ENCODE measurements at regions not wholly inside any gene's neighbourhood (a gene's known extent, or its start where the extent isn't known, plus 50 kb on each side); places are given as distances from the start of the nearest gene placed in this dataset.

GRCh38 chr10:121288864-121289661 is 309.2 kb downstream of the FGFR2 start:
- H3K27ac Mint-ChIP-seq = no peak overlapping the region
- no peaks in the 10 kb centered on the region for H3K4me1 Mint-ChIP-seq
- intact Hi-C loops (cut with micrococcal nuclease) = no loop called here
- no peaks in the 10 kb centered on the region for H3K36me3 Mint-ChIP-seq (ENCODE audit: low read depth)
- H3K9me3 Mint-ChIP-seq = no peaks in the 10 kb centered on the region
- no peak for DNase-seq
- H3K27me3 Mint-ChIP-seq = no peaks in the 10 kb centered on the region
- no peak overlapping the region for H3K4me3 Mint-ChIP-seq

GRCh38 chr10:121289800-121290199 is 308.4 kb downstream of the FGFR2 start:
- Mint-ChIP-seq H3K27ac (no peak overlapping the region), H3K4me1 (no peaks in the 10 kb centered on the region), H3K27me3 (no peaks in the 10 kb centered on the region), H3K4me3 (no peak overlapping the region), H3K9me3 (no peaks in the 10 kb centered on the region), H3K36me3 (ENCODE audit: low read depth) (no peaks in the 10 kb centered on the region)
- DNase-seq = no peak
- intact Hi-C loops (cut with micrococcal nuclease) = no loop called here

- Mint-ChIP-seq H3K36me3 (ENCODE audit: low read depth) (no peaks in the 10 kb centered on the region), H3K27ac (no peak overlapping the region), H3K9me3 (no peaks in the 10 kb centered on the region), H3K4me1 (no peaks in the 10 kb centered on the region), H3K27me3 (no peaks in the 10 kb centered on the region), H3K4me3 (no peak overlapping the region)
- intact Hi-C loops (cut with micrococcal nuclease) = no loop called here
- no peak for DNase-seq
Observed at GRCh38 chr10:121290674-121291073, 307.6 kb downstream of the FGFR2 start.

GRCh38 chr10:121291376-121291775 is 306.9 kb downstream of the FGFR2 start:
- Mint-ChIP-seq H3K4me1 (no peaks in the 10 kb centered on the region), H3K27me3 (no peaks in the 10 kb centered on the region), H3K9me3 (no peaks in the 10 kb centered on the region), H3K4me3 (no peak overlapping the region), H3K27ac (no peak overlapping the region), H3K36me3 (ENCODE audit: low read depth) (no peaks in the 10 kb centered on the region)
- intact Hi-C loops (cut with micrococcal nuclease) = no loop called here
- DNase-seq = no peak

- Mint-ChIP-seq H3K36me3 (ENCODE audit: low read depth) (no peaks in the 10 kb centered on the region), H3K9me3 (no peaks in the 10 kb centered on the region), H3K4me1 (no peaks in the 10 kb centered on the region), H3K4me3 (no peak overlapping the region), H3K27ac (no peak overlapping the region), H3K27me3 (no peaks in the 10 kb centered on the region)
- intact Hi-C loops (cut with micrococcal nuclease) = no loop called here
- DNase-seq = no peak
Observed at GRCh38 chr10:121291823-121292222, 306.4 kb downstream of the FGFR2 start.

- no peaks in the 10 kb centered on the region for H3K9me3 Mint-ChIP-seq
- no peak overlapping the region for H3K4me3 Mint-ChIP-seq
- intact Hi-C loops (cut with micrococcal nuclease) = no loop called here
- no peak overlapping the region for H3K27ac Mint-ChIP-seq
- H3K27me3 Mint-ChIP-seq = no peaks in the 10 kb centered on the region
- no peaks in the 10 kb centered on the region for H3K4me1 Mint-ChIP-seq
- DNase-seq = no peak
- no peaks in the 10 kb centered on the region for H3K36me3 Mint-ChIP-seq (ENCODE audit: low read depth)
Observed at GRCh38 chr10:121292321-121292720, 305.9 kb downstream of the FGFR2 start.

- DNase-seq = no peak
- Mint-ChIP-seq H3K36me3 (ENCODE audit: low read depth) (no peaks in the 10 kb centered on the region), H3K4me1 (no peaks in the 10 kb centered on the region), H3K27me3 (no peaks in the 10 kb centered on the region), H3K27ac (no peak overlapping the region), H3K9me3 (no peaks in the 10 kb centered on the region), H3K4me3 (no peak overlapping the region)
- intact Hi-C loops (cut with micrococcal nuclease) = no loop called here
Observed at GRCh38 chr10:121293110-121293509, 305.1 kb downstream of the FGFR2 start.

- no peak overlapping the region for H3K4me3 Mint-ChIP-seq
- no peaks in the 10 kb centered on the region for H3K9me3 Mint-ChIP-seq
- H3K4me1 Mint-ChIP-seq = no peaks in the 10 kb centered on the region
- no peaks in the 10 kb centered on the region for H3K27me3 Mint-ChIP-seq
- no peak overlapping the region for H3K27ac Mint-ChIP-seq
- no peaks in the 10 kb centered on the region for H3K36me3 Mint-ChIP-seq (ENCODE audit: low read depth)
- intact Hi-C loops (cut with micrococcal nuclease) = no loop called here
- no peak for DNase-seq
Observed at GRCh38 chr10:121294630-121295029, 303.6 kb downstream of the FGFR2 start.

- Mint-ChIP-seq H3K36me3 (ENCODE audit: low read depth) (no peaks in the 10 kb centered on the region), H3K4me1 (no peaks in the 10 kb centered on the region), H3K9me3 (no peaks in the 10 kb centered on the region), H3K27me3 (no peaks in the 10 kb centered on the region), H3K4me3 (no peak overlapping the region), H3K27ac (no peak overlapping the region)
- no peak for DNase-seq
- intact Hi-C loops (cut with micrococcal nuclease) = no loop called here
Observed at GRCh38 chr10:121296378-121296777, 301.9 kb downstream of the FGFR2 start.

- Mint-ChIP-seq H3K4me1 (no peaks in the 10 kb centered on the region), H3K27me3 (no peaks in the 10 kb centered on the region), H3K27ac (no peak overlapping the region), H3K4me3 (no peak overlapping the region), H3K9me3 (no peaks in the 10 kb centered on the region), H3K36me3 (ENCODE audit: low read depth) (no peaks in the 10 kb centered on the region)
- intact Hi-C loops (cut with micrococcal nuclease) = no loop called here
- DNase-seq = no peak
Observed at GRCh38 chr10:121296881-121297585, 301.2 kb downstream of the FGFR2 start.

- Mint-ChIP-seq H3K27ac (no peak overlapping the region), H3K4me3 (no peak overlapping the region)
Observed at GRCh38 chr10:121300723-121301122, 297.5 kb downstream of the FGFR2 start.

GRCh38 chr10:121302541-121303180 is 295.6 kb downstream of the FGFR2 start:
- H3K4me3 Mint-ChIP-seq = no peak overlapping the region
- intact Hi-C loops (cut with micrococcal nuclease) = no loop called here
- H3K27ac Mint-ChIP-seq = no peak overlapping the region
- no peaks in the 10 kb centered on the region for H3K4me1 Mint-ChIP-seq
- DNase-seq = no peak
- no peaks in the 10 kb centered on the region for H3K27me3 Mint-ChIP-seq
- H3K36me3 Mint-ChIP-seq (ENCODE audit: low read depth) = no peaks in the 10 kb centered on the region
- H3K9me3 Mint-ChIP-seq = no peaks in the 10 kb centered on the region

More at GRCh38 chr10:121300723-121301122, 297.5 kb downstream of the FGFR2 start:
- no peaks in the 10 kb centered on the region for H3K4me1 Mint-ChIP-seq
- no peaks in the 10 kb centered on the region for H3K9me3 Mint-ChIP-seq
- intact Hi-C loops (cut with micrococcal nuclease) = no loop called here
- no peaks in the 10 kb centered on the region for H3K36me3 Mint-ChIP-seq (ENCODE audit: low read depth)
- H3K27me3 Mint-ChIP-seq = no peaks in the 10 kb centered on the region
- DNase-seq = no peak

GRCh38 chr10:121303287-121303890 is 294.9 kb downstream of the FGFR2 start:
- intact Hi-C loops (cut with micrococcal nuclease) = no loop called here
- no peak for DNase-seq

GRCh38 chr10:121305066-121305465 is 293.2 kb downstream of the FGFR2 start:
- no peaks in the 10 kb centered on the region for H3K27me3 Mint-ChIP-seq
- DNase-seq = no peak
- H3K4me1 Mint-ChIP-seq = no peaks in the 10 kb centered on the region
- H3K36me3 Mint-ChIP-seq (ENCODE audit: low read depth) = no peaks in the 10 kb centered on the region
- no peak overlapping the region for H3K4me3 Mint-ChIP-seq
- H3K27ac Mint-ChIP-seq = no peak overlapping the region
- H3K9me3 Mint-ChIP-seq = no peaks in the 10 kb centered on the region
- intact Hi-C loops (cut with micrococcal nuclease) = no loop called here

More at GRCh38 chr10:121303287-121303890, 294.9 kb downstream of the FGFR2 start:
- Mint-ChIP-seq H3K4me1 (no peaks in the 10 kb centered on the region), H3K9me3 (no peaks in the 10 kb centered on the region), H3K27me3 (no peaks in the 10 kb centered on the region), H3K27ac (no peak overlapping the region), H3K36me3 (ENCODE audit: low read depth) (no peaks in the 10 kb centered on the region), H3K4me3 (no peak overlapping the region)

Measured in activated CD4-positive, alpha-beta T cell treated with anti-CD3 and anti-CD28 coated beads, Interleukin-2, amount 10 ng/mL, durations not matched to agents 24 days and 14 days (primary cell).